GM04503 (cell line): ENCODE measurements at regions not wholly inside any gene's neighbourhood (a gene's known extent, or its start where the extent isn't known, plus 50 kb on each side); places are given as distances from the start of the nearest gene placed in this dataset.
"Not testable (repeated sequence)": the region's sequence is repeated elsewhere in the genome, so short reads cannot be mapped to it uniquely, and the experiment has no call there.

Experiments used
- DNase-seq: peaks from one replicate; pipeline ENCODE4 v3.0.0-alpha.2; 2012; ENCODE audit warnings: low read depth

DNA sequence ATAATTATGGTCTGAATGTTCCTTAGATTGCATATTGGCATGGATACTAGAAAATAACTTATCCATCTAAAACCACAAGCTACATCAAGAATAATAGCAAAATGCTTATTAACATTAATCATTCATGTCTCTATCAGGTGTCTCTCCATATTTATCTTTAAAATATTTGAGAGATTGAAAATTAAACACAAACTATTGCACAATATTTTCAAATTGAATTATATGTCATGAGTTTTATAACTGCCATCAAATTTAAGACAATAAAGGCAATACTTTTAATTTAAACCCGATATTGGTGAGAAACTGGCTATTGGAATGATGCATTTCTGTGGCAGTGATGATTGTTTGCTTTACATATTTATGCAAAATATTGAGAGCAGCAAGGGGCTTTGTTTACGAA is 1506.8 kb upstream of the B3GALT2 start:
- no peak for DNase-seq

DNA sequence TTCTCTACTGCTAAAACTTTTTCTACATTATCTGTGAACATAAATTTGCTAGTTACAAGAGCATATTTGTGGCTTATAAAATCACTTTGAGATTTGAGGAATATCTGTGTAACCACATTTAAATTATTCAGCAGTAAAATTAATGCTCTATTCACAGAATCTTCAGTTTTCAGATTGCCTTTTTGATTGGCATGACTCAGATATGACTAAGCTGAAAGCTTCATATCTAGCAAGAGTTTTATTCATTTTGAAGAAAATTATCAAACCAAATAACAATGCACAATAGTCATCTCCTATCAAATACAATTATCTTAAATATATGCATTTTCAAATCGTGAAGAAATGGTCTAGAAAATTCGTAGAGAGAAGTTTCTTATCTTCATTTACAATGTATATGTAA is 1498.2 kb upstream of the B3GALT2 start:
- no peak for DNase-seq

DNA sequence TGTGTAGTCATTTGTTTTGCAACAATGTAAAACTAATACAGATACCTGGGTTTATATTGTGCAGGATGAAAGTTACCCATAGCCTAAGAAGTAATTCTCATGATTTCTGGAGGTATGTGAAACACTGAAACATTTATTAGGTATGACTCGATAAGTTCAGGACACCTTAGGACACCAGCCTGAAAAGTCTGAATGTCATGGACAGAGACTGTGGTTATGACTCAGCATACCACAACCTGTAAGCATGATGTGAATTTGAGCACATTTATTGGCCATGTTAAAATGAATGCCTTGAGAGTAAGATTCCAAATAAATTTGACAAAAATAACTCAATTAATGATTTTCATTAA is 1471.7 kb upstream of the B3GALT2 start:
- DNase-seq = no peak

DNA sequence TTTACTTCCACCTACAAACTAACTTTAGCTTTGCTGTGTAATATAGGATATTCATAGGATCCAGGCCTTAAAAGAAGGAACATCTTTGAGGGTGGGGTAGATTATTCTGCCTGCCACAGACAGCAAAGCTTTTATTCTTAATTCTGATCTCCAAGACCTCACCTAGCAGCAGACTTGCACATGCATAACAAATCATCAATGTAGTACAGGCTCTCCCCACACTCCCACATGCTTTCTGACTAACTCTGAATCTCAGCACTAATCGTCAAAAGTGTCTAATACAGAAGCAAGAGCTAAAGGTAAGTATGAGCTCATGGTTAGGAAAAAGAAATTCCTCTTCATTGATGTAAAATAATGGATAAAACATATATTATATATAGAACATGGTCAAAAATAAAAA is 1468.5 kb upstream of the B3GALT2 start:
- DNase-seq = no peak

DNA sequence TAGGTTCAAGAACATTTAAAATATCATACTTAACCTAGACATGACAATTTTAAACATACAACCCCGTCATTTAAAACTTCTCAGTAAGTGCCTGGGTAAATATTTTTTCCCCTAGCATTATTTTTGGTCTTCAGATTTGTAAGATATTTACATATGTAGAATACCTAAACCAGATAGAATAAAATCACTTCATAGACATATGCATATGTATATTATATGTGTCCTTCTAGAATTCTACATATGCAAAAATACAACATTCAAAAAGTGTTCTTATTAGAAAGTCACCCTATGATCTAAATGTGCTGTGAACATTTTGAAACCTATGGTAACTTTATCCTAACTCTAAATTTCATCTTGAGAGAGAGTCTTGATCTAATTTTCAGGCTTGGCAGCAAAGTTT is 1467.0 kb upstream of the B3GALT2 start:
- DNase-seq = no peak

DNA sequence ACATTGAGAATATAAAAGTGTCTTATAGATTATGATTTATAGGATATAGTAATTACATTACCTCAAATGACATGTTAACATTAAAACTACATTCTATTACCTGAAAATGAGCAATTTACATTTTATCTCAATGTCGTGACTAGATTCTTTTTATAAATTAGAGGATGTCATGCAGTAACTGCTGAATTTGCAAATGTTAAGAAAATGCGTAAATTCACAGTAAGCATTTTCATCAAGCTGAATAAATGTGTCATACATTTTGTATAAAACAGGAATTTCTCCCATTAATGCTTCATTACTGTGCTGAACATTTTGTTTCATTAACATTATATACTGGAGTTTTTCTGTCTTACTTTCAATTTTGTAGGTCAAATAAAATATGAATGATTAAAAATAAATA is 1460.7 kb upstream of the B3GALT2 start:
- no peak for DNase-seq

DNA sequence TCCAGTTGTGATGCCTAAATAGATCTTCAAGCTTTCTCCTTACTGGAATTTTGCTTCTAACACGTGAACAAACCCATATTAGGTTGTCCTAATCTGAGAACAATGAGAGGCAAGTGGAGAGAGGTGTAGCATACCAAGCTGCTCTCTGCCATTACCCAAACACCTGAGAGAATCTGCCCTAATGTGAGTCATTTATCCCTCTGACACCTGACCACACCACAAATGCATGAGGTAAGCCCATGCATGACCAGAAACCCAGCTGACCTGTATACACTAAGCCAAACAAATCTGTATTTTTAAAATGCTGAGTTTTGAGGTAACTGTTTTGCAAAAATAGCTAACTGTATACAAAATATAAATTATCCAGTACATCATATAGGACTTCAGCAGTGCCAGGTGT is 1458.1 kb upstream of the B3GALT2 start:
- DNase-seq = no peak

DNA sequence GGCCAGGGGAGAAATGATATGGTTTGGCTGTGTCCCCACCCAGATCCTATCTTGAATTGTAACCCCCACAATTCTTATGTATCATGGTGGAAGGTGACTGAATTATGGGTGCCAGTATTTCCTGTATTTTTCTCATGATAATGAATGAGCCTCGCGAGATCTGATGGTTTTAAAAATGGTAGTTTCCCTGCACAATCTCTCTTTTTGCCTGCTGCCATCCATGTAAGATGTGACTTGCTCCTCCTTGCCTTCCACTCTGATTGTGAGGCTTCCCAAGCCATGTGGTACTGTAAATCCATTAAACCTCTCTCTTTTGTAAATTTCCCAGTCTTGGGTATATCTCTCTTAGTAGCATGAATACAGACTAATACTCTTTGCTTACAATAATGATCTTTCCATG is 1453.9 kb upstream of the B3GALT2 start:
- DNase-seq = no peak

DNA sequence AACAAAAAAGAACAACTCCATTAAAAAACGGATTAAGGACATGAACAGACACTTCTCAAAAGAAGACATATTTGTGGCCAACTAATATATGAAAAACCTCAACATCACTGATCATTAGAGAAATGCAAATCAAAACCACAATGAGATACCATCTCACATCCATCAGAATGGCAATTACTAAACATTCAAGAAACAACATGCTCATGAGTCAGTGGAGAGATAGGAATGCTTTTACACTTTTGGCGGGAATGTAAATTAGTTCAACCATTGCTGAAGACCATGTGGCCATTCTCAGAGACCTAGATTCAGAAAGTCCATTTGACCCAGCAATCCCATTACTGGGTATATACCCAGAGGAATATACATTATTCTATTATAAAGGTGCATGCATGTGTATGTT is 1442.6 kb upstream of the B3GALT2 start:
- DNase-seq = no peak

DNA sequence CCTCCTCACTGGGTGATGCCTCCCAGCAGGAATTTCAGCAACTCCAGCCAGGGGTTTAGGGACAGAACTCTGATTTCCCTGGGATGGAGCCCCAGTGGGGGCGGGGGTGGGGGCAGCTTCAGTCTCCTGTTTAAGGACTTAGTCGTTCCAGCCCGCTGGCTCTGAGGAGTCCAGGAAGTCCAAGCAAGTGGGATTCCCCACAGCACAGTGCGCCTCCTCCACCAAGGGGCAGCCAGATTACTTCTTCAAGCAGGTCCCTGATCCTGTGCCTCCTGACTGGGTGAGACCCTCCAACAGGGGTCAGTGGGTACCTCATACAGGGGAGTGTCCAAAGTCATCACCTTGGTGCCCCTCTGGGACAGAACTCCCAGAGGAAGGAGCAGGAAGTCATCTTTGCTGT is 1438.4 kb upstream of the B3GALT2 start:
- DNase-seq = no peak

DNA sequence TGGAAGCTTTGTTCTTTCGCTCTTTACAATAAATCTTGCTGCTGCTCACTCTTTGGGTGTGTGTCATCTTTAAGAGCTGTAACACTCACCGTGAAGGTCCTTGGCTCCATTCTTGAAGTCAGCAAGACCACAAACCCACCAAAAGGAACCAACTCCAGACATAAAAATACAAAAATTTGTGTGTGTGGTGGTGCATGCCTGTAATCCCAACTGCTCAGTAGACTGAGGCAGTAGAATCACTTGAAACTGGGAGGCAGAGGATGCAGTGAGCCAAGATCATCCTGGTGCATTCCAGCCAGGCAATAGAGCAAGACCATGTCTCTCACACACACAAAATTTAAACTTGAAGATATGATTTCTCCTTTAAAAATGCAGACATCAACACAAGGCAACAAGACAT is 1431.7 kb upstream of the B3GALT2 start:
- no peak for DNase-seq

DNA sequence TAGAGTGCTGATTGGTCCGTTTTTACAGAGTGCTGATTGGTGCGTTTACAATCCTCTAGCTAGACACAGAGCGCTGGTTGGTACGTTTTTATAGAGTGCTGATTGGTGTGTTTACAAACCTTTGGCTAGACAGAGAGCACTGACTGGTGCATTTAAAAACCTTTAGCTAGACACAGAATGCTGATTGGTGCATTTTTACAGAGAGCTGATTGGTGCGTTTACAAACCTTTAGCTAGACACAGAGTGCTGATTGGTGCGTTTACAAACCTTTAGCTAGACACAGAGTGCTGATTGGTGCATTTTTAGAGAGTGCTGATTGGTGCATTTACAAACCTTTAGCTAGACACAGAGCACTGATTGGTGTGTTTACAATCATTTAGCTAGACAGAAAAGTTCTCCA is 1430.9 kb upstream of the B3GALT2 start:
- not testable (repeated sequence) for DNase-seq

DNA sequence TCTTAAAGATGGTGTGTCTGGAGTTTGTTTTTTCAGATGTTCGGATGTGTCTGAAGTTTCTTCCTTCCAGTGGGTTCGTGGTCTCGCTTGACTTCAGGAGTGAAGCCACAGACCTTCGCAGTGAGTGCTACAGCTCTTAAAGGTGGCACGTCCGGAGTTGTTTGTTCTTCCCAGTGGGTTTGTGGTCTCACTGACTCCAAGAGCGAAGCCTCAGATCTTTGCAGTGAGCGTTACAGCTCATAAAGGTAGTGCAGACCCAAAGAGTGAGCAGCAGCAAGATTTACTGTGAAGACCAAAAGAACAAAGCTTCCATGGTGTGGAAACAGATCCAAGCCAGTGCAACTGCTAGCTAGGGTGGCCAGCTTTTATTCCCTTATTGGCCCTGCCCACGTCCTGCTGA is 1430.4 kb upstream of the B3GALT2 start:
- DNase-seq = no peak

DNA sequence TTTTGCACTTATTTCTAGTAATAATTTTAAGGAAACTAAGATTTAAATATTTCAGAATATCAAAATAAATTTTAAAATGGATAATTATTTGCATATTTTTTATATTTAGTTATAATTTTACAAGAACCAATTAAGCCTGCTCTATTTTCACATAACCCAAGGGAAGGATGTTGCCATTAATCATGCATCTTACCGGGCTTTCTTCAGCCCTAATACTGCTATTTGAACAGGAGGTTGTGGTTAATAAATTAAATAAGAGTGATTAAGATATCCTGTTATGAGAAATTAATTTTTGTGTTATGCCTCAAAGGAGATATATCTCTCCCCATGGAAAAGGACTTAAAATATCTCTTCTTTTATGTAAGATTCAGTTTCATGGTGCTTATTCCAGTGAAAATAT is 1415.8 kb upstream of the B3GALT2 start:
- DNase-seq = no peak

DNA sequence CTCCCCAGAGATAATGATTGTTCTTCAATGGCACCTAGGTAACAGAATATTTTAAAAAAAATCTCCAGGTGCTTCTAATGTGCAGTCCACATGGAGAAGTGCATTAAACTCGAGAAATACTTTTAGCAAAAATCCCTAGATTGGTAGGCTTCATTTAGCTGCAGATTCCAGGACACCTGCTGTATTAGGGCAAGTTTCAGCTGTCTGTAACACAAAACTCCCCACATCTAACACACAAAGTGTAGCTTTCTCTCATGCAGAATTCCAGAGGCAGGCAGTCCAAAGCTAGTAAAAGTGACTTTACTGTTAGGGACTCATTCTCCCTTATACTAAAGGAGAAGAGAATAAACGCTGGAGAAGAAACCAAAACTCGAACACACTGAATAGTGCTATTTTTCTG is 1414.3 kb upstream of the B3GALT2 start:
- DNase-seq = no peak

DNA sequence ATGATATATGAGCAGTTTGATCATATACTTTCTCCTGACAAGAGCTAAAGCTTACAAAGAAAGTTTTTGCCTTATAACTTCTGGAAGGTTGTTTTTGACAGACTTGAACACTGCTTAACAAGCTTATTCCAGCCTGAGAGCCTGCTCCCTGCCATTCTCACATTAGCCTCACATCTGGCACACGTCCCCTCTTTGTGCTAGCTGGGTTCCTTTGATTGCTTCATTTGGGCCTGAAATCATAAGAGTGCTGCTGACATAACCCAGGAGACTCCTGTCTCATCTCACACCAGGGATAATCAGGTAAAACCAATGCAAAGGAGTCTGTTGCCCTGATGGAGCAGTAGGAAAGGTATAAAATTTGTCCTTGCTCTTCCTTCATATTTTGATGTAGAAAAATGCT is 1411.7 kb upstream of the B3GALT2 start:
- DNase-seq = no peak

DNA sequence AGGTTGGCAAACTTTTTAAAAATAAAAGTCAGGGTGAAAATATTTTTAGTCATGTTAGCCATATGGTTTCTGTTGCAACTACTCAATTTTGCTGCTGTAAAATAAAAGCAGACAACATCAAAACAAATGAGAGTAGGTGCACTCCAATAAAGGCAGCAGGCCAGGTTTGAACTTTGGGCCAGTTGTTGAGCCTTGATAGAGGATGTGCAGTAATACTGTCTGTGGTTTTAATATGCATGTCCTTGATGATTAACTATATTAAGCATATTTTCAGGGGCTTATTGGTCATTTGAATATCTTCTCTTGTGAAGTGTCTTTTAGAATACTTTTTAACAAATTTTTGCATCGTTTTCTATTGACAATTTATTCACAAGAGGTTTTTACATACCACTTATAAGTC is 1399.9 kb upstream of the B3GALT2 start:
- DNase-seq = no peak

DNA sequence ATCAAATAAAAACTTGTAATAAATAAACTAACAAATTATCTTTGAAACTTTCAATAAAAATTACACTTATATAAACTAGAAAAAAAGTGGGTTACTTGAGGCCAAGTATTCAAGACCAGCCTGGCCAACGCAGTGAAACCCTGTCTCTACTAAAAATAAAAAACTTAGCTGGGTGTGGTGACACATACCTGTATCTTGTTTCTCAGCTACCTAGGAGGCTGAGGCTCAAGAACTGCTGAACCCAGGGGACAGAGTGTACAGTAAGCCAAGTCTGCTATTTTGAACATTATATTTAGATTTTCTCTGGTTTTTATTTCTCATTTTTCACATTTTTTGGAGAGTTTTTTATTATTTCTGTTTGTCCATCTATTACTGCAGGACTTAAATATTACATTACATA is 1397.6 kb upstream of the B3GALT2 start:
- DNase-seq = no peak

DNA sequence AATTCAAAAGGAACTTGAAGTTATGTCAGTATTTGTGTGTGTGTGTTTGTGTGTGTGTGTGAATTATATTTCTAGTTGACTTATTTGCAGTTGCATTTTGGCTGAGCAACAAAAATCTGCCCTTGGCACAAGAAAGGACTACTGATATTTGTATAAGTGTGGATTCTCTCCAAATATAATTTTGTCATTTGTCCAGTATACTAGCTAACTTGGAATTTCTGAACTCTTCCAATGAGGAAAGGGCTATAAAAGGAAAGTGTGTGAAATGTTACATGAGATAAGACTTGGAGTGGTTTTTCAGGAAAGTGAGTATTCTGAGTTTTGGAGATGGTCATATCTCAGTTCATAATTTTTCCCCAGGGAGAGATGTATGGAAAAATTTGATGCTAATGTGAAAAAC is 1384.1 kb upstream of the B3GALT2 start:
- no peak for DNase-seq

DNA sequence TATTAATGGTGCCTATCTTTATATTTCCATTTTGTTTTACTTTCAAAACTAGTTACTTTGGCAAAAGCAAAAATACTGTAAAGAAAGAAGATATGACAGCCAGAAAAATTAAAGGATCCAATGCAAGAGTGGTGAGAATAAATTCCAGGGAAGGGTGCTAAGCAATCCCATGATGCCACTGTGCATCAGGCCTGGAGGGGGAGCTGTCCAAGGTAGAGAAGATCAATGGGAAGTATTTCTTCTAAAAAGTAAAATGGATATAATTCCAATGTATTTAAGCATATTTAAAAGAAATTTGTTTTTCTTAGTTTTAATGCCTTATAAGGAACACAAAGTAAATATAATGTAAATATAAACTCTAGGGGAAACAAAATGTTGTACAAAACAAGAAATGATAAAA is 1382.2 kb upstream of the B3GALT2 start:
- no peak for DNase-seq

DNA sequence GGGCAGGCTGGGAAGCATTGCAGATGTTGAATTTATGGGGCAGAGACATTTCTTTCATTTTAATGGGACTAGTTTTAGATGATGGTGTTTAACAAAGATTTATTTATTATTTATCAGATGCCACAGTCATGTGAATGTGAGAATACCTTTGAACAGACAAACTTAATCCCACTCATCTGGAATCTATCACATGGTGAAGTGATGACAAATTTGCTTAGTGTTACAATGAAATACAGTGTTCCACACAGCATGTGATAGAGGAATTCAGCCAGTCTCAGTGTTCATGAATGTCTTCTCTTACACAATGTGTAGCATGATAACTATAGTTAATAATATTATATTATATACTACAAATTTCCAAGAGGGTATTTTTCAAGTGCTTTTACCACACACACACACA is 1361.7 kb upstream of the B3GALT2 start:
- DNase-seq = no peak

DNA sequence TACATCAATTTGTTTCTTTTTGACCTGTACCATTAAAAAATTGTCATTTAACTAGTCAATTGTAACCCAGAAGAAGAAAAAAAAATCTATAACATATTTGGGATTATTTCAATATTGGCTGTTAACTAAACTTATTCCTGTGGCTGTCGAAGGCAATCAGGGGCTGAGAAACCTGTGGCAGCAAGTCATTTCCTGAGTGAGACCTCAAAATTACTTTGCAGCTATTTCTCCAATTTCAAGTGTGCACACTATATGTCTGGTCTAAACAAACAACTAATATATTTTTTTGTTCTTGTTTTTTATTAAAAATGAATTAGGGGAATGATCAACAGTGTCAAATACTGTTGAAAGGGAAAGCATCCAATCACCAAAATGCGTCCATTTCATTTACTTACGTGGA is 1357.6 kb upstream of the B3GALT2 start:
- DNase-seq = no peak

DNA sequence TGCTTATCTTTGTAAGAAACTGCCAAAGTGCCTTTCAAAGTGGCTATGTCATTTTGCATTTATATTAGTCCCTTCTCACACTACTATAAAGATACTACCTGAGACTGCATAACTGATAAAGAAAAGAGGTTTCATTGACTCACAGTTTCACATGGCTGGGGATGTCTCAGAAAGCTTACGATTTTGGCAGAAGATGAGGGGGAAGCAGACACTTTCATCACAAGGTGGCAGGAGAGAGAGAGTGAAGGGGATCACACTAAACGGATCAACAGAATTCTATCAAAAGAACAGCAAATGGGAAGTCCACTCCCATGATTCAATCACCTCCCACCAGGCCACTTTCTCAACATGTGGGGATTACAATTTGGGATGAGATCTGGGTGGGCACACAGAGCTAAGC is 1352.0 kb upstream of the B3GALT2 start:
- DNase-seq = no peak

DNA sequence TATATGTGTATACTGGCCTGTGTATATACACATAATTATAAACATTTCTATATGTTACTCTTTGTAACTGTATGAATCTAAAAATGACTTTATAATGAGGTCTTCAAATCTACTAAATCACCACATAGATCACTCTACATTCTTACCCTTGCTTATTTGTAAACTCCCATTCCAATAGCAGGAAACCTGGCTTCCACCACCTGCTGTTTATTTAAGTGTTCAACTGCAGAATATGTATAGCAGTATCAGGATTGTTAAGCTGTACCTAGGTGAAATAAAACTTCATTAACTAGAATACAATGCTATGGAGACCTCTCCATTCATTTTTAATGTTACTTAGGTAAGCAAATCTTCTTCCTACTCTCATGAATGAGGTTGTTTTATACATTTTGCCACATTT is 1351.1 kb upstream of the B3GALT2 start:
- DNase-seq = no peak

DNA sequence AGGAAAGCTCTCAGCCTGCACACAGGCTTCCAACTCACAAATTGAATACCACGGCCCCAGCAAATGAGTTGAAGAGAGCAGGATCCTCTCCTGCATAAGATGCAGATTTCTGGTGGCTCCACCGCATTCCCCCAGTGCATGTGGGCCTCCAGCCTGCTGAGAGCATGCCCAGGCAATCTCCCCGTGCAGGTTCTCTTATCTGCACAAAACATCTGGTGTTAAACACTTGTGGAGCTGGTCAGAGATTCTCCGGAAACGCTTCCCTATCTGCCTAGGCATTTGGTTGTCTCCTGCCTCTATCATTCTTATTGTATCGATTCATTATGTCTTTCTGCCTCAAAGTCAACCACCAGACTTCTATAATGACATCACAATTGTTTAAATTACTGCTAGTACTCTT is 1349.0 kb upstream of the B3GALT2 start:
- no peak for DNase-seq

DNA sequence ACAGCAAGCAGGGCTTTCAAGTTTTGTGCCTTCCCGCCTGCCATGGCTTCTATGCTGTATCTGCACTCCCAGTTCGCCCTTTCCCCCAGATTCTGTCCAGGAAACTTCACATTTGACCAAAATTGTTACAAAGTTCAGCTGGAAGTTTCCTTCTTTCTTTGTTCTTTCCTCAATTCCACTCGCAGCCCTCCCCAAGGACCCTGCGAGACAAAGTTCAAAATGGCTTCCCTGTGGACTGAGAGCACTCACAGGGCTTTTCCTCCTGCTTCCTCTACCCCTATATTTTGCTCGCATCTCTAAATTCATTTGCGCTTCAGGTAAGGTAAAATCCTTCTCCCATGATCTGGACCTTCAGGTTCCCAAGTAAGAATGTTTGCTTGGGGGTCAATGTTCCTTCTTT is 1348.4 kb upstream of the B3GALT2 start:
- no peak for DNase-seq
